ENCODE measurements at regions not wholly inside any gene's neighbourhood (a gene's known extent, or its start where the extent isn't known, plus 50 kb on each side); places are given as distances from the start of the nearest gene placed in this dataset.

DNA sequence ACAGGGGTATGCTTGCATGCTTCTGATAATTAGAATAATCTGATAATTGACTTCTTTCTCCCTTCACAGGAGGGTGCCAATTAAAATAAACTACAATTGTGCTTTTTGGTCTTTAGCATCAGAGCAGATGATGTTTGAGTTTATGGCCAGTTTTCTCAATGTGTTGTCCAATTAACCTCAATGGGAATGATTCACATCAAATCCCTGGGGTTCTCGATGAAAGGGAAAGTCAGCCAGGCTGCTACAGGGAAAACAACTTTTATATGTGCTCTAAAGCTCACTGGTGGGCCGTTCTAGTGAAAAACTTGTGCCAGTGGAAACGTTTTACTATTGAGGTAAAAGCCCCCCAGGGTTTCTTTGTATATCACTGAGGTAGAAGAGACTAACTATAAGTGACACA lies 887.3 kb upstream of the CRIM1 start:
- DNase-seq, result no peak
- Histone ChIP-seq H3K36me3 (no peaks in the 10 kb centered on the region), H3K9me3 (no peaks in the 10 kb centered on the region), H3K27ac (no peak overlapping the region), H3K27me3 (no peaks in the 10 kb centered on the region), H3K4me3 (no peak overlapping the region), H3K4me1 (no peaks in the 10 kb centered on the region)
- no peak for TF ChIP-seq POLR2A (IDR thresholded peaks at IDR 0.05)
- TF ChIP-seq, protein P1, sequence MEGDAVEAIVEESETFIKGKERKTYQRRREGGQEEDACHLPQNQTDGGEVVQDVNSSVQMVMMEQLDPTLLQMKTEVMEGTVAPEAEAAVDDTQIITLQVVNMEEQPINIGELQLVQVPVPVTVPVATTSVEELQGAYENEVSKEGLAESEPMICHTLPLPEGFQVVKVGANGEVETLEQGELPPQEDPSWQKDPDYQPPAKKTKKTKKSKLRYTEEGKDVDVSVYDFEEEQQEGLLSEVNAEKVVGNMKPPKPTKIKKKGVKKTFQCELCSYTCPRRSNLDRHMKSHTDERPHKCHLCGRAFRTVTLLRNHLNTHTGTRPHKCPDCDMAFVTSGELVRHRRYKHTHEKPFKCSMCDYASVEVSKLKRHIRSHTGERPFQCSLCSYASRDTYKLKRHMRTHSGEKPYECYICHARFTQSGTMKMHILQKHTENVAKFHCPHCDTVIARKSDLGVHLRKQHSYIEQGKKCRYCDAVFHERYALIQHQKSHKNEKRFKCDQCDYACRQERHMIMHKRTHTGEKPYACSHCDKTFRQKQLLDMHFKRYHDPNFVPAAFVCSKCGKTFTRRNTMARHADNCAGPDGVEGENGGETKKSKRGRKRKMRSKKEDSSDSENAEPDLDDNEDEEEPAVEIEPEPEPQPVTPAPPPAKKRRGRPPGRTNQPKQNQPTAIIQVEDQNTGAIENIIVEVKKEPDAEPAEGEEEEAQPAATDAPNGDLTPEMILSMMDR (IDR thresholded peaks at IDR 0.05), result no peak

DNA sequence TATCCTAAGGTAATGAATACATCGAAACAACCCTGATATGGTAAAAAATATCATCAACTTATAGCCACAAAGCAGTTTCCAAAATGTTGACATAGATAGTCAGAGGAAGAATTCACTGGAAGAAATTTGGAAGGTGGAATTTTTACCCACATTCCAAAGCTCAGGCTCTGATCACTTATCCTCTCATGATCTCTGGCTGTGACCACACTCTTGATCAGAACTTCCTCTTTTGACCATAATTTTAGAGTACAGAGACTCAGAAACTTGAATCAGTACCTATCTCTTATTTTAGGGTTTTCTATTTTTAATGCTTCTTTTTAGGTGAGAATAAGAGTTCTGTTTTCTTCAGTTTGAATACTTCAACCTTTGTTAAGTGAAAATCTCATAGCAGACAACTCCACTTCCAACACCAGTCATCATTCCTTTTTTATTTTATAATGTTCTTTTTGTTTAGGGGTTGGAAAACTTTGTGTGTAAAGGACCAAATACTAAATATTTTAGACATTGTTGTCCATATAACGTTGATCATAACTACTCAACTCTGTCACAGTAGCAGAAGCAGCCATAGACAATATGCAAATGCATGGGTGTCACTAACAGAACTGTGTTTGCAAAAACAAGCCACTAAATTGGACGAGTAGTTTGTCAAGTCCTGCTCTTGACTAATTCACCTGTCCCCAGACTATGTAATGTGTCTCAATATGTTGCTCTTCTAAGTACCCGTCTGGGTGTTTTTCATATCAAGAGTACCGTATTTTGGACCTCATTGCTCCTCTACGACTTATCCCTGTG lies 891.6 kb upstream of the CRIM1 start:
- TF ChIP-seq, protein P1 (IDR thresholded peaks at IDR 0.05), result no peak
- no peak for TF ChIP-seq POLR2A (IDR thresholded peaks at IDR 0.05)
- Histone ChIP-seq H3K36me3 (no peaks in the 10 kb centered on the region), H3K27me3 (no peaks in the 10 kb centered on the region)

DNA sequence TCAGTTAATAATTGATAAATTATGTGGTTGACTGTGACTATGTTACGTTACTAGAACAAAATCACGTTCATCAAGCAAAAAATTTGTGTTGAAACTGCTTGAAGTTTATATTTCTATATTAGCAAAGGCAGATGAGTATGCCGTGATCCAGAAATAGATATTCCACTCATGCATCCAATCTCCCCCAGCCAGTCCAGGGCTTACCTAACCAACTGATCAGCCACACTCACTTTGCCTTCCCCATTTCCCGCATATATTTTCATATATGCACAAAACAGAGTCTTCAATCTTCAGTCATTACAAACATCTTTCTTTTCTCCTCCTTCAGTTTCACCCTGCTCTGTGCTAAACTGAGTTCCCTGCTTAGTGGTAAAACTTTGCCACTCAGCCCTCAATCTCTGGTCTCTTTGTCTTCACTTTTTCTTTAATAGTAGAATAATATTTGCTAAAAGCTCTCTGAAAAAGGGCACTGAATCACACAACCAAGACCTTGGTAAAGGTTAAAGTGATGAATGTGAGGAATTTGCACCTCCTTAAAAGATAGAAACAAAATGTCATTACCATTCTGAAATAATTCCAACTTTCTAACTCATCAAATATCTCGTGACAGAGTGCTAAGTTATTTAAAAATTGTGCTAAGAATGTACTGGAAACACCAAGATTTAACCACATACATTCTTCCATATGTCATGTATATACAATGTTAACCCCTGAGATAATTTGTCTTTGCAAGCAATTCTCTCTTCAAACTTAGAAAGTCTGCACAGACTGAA lies 893.2 kb upstream of the CRIM1 start:
- H3K9me3 ChIP-seq, result no peaks in the 10 kb centered on the region
- no peaks in the 10 kb centered on the region for H3K27me3 ChIP-seq
- H3K27ac ChIP-seq, result no peak overlapping the region
- H3K36me3 ChIP-seq, result no peaks in the 10 kb centered on the region
- no peak overlapping the region for H3K4me3 ChIP-seq
- H3K4me1 ChIP-seq, result no peaks in the 10 kb centered on the region
- DNase-seq, result no peak
- TF ChIP-seq, protein P1 (IDR thresholded peaks at IDR 0.05), result no peak
- no peak for TF ChIP-seq POLR2A (IDR thresholded peaks at IDR 0.05)

More for the DNA sequence above, 891.6 kb upstream of the CRIM1 start:
- H3K27ac ChIP-seq, result no peak overlapping the region
- H3K9me3 ChIP-seq, result no peaks in the 10 kb centered on the region
- no peaks in the 10 kb centered on the region for H3K4me1 ChIP-seq
- no peak overlapping the region for H3K4me3 ChIP-seq
- DNase-seq, result no peak

DNA sequence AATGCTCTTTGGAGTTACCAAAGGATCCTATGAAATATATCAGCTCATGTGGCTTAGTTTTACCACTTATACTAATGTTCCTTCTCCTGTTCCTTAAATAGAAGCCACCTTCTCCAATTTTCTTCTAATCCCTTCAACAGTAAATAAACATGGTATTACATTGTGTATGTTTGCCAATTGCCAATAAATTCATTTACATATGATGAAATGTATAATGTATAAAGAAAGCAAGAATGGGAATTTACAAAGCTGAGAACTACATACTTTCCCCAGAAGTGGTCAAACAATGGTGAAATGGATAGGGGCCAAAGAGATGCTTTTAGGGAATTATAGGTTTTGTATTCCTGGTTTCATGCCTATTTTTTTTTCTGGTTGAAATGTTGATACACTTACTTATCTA lies 894.2 kb upstream of the CRIM1 start:
- no peak for DNase-seq
- no peaks in the 10 kb centered on the region for H3K9me3 ChIP-seq
- no peaks in the 10 kb centered on the region for H3K36me3 ChIP-seq
- no peak overlapping the region for H3K4me3 ChIP-seq
- H3K27me3 ChIP-seq, result no peaks in the 10 kb centered on the region
- no peak overlapping the region for H3K27ac ChIP-seq
- no peaks in the 10 kb centered on the region for H3K4me1 ChIP-seq
- TF ChIP-seq POLR2A (IDR thresholded peaks at IDR 0.05), result no peak
- TF ChIP-seq, protein P1 (IDR thresholded peaks at IDR 0.05), result no peak

DNA sequence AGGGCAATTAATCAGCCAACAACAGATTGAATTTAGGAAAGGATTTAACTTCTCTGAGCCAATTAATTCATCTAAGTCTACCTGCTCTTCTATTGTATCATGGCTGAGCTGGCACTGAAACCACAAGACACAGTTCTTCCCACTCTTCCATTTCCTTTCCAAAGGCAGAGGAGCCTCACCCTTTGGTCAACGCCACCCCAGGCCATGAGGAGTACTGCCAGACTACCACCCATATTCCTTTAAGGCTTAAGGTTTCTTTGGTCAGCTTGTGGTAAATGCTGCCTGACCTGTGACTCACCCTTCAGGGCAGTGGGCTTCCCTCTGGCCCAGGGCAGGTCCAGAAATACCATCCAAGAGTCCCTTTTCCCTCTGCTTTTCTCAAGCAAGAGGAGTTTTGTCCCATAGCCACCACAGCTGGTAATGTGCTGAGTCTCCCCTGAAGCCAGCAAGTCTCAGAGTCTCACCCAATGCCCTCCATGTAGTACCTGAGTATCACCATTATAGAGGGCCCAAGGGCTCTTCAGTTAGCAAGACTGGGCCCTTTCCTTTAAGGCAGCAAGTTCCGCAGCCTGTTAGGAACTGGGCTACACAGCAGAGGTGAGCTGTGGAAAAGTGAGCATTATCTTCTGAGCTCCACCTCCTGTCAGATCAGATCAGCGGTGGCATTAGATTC lies 900.5 kb upstream of the CRIM1 start:
- no peak for TF ChIP-seq POLR2A (IDR thresholded peaks at IDR 0.05)
- TF ChIP-seq, protein P1 (IDR thresholded peaks at IDR 0.05), result no peak
- Histone ChIP-seq H3K4me3 (no peak overlapping the region), H3K27me3 (no peaks in the 10 kb centered on the region), H3K4me1 (no peaks in the 10 kb centered on the region), H3K9me3 (no peaks in the 10 kb centered on the region), H3K27ac (no peak overlapping the region), H3K36me3 (no peaks in the 10 kb centered on the region)
- no peak for DNase-seq
